ENCODE measurements at regions not wholly inside any gene's neighbourhood (a gene's known extent, or its start where the extent isn't known, plus 50 kb on each side); places are given as distances from the start of the nearest gene placed in this dataset.

- DNase-seq (ENCODE audit: low spot score), result no peak
- in situ Hi-C loops (cut with MboI; ENCODE audit: low sequenced_read_pairs, unreplicated experiment), result no loop called here
These were observed 751.1 kb upstream of the MAP3K7 start for GRCh38 chr6:91337967-91338366.

GRCh38 chr6:91330896-91331295 lies 744.0 kb upstream of the MAP3K7 start:
- DNase-seq (ENCODE audit: low spot score), result no peak
- no peak for TF ChIP-seq CTCF (IDR thresholded peaks at IDR 0.05; ENCODE audit: borderline replicate concordance, control extremely low read depth, extremely low read depth, insufficient read depth, missing control alignments)
- in situ Hi-C loops (cut with MboI; ENCODE audit: low sequenced_read_pairs, unreplicated experiment), result no loop called here

More at GRCh38 chr6:91337967-91338366, 751.1 kb upstream of the MAP3K7 start:
- TF ChIP-seq CTCF (IDR thresholded peaks at IDR 0.05; ENCODE audit: borderline replicate concordance, control extremely low read depth, extremely low read depth, insufficient read depth, missing control alignments), result no peak

GRCh38 chr6:91328241-91328640 lies 741.4 kb upstream of the MAP3K7 start:
- in situ Hi-C loops (cut with MboI; ENCODE audit: low sequenced_read_pairs, unreplicated experiment), result no loop called here
- no peak for TF ChIP-seq CTCF (IDR thresholded peaks at IDR 0.05; ENCODE audit: borderline replicate concordance, control extremely low read depth, extremely low read depth, insufficient read depth, missing control alignments)
- no peak for DNase-seq (ENCODE audit: low spot score)

GRCh38 chr6:91324711-91325110 lies 737.8 kb upstream of the MAP3K7 start:
- no peak for DNase-seq (ENCODE audit: low spot score)
- in situ Hi-C loops (cut with MboI; ENCODE audit: low sequenced_read_pairs, unreplicated experiment), result no loop called here
- TF ChIP-seq CTCF (IDR thresholded peaks at IDR 0.05; ENCODE audit: borderline replicate concordance, control extremely low read depth, extremely low read depth, insufficient read depth, missing control alignments), result no peak

GRCh38 chr6:91317984-91318383 lies 731.1 kb upstream of the MAP3K7 start:
- DNase-seq (ENCODE audit: low spot score), result no peak
- no peak for TF ChIP-seq CTCF (IDR thresholded peaks at IDR 0.05; ENCODE audit: borderline replicate concordance, control extremely low read depth, extremely low read depth, insufficient read depth, missing control alignments)
- in situ Hi-C loops (cut with MboI; ENCODE audit: low sequenced_read_pairs, unreplicated experiment), result no loop called here

- in situ Hi-C loops (cut with MboI; ENCODE audit: low sequenced_read_pairs, unreplicated experiment), result no loop called here
- no peak for DNase-seq (ENCODE audit: low spot score)
- TF ChIP-seq CTCF (IDR thresholded peaks at IDR 0.05; ENCODE audit: borderline replicate concordance, control extremely low read depth, extremely low read depth, insufficient read depth, missing control alignments), result no peak
These were observed 730.5 kb upstream of the MAP3K7 start for GRCh38 chr6:91317247-91317835.

Measured in GM13976 (cell line).